ENCODE measurements at regions not wholly inside any gene's neighbourhood (a gene's known extent, or its start where the extent isn't known, plus 50 kb on each side); places are given as distances from the start of the nearest gene placed in this dataset.
"Not testable (repeated sequence)": the region's sequence is repeated elsewhere in the genome, so short reads cannot be mapped to it uniquely, and the experiment has no call there.

GRCh38 chr3:127520993-127521392 lies 69.5 kb downstream of the TPRA1 start:
- no peak for DNase-seq

- no peak for DNase-seq
These were observed 72.0 kb downstream of the TPRA1 start for GRCh38 chr3:127518456-127519081.

- no peak for DNase-seq
These were observed 78.3 kb downstream of the TPRA1 start for GRCh38 chr3:127512256-127512655.

- no peak for DNase-seq
These were observed 89.4 kb downstream of the TPRA1 start for GRCh38 chr3:127501177-127501576.

GRCh38 chr3:127497676-127498075 lies 92.9 kb downstream of the TPRA1 start:
- no peak for DNase-seq

GRCh38 chr3:127497166-127497565 lies 93.4 kb downstream of the TPRA1 start:
- no peak for DNase-seq

GRCh38 chr3:127495821-127496655 lies 94.5 kb downstream of the TPRA1 start:
- no peak for DNase-seq

GRCh38 chr3:127493924-127494646 lies 96.4 kb downstream of the TPRA1 start:
- DNase-seq: no peak

GRCh38 chr3:127492426-127492825 lies 98.1 kb downstream of the TPRA1 start:
- no peak for DNase-seq

- no peak for DNase-seq
These were observed 98.6 kb downstream of the TPRA1 start for GRCh38 chr3:127491909-127492308.

GRCh38 chr3:127491323-127491722 lies 99.2 kb downstream of the TPRA1 start:
- no peak for DNase-seq

GRCh38 chr3:127491024-127491305 lies 99.6 kb downstream of the TPRA1 start:
- DNase-seq: not testable (repeated sequence)

- no peak for DNase-seq
These were observed 100.1 kb downstream of the TPRA1 start for GRCh38 chr3:127490271-127491023.

- DNase-seq: no peak
These were observed 101.2 kb downstream of the TPRA1 start for GRCh38 chr3:127489357-127489756.

- no peak for DNase-seq
These were observed 101.8 kb downstream of the TPRA1 start for GRCh38 chr3:127488740-127489139.

GRCh38 chr3:127488141-127488672 lies 102.3 kb downstream of the TPRA1 start:
- no peak for DNase-seq

GRCh38 chr3:127487196-127487595 lies 103.3 kb downstream of the TPRA1 start:
- no peak for DNase-seq

- DNase-seq: no peak
These were observed 104.1 kb downstream of the TPRA1 start for GRCh38 chr3:127486321-127486944.

GRCh38 chr3:127485396-127486170 lies 105.0 kb downstream of the TPRA1 start:
- DNase-seq: no peak

- no peak for DNase-seq
These were observed 105.7 kb downstream of the TPRA1 start for GRCh38 chr3:127484601-127485388.

Data from left kidney (tissue), 1 donor.